ENCODE measurements at regions not wholly inside any gene's neighbourhood (a gene's known extent, or its start where the extent isn't known, plus 50 kb on each side); places are given as distances from the start of the nearest gene placed in this dataset.

DNA sequence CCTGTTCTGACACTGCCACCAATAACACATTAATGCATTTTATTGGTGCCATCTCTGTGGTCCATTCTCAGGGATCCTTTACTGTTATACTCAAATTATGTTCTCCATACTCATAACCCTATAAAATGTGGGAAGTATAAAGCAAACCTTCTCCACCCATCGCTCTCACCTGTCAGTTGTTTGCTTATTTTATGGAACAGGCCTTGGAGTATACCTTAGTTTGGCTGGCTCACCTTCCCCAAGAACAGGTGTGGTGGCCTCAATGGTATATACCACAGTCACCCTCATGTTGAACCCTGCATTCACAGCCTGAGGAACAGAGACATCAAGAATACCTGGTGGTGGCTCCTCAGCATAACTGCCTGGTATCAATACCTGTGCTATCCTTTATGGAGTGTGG lies 308.4 kb upstream of the STXBP6 start:
- Histone ChIP-seq H3K27me3 (replicated peaks) (no peaks in the 10 kb centered on the region), H3K4me3 (ENCODE audit: low read depth, low read length) (no peak overlapping the region), H3K36me3 (replicated peaks) (no peaks in the 10 kb centered on the region), H3K27ac (no peak overlapping the region)
- in situ Hi-C loops (cut with HindIII; ENCODE audit: low pct_ligation_motif_present, low sequenced_read_pairs): no loop called here
- no peak for DNase-seq
- TF ChIP-seq, protein P1, sequence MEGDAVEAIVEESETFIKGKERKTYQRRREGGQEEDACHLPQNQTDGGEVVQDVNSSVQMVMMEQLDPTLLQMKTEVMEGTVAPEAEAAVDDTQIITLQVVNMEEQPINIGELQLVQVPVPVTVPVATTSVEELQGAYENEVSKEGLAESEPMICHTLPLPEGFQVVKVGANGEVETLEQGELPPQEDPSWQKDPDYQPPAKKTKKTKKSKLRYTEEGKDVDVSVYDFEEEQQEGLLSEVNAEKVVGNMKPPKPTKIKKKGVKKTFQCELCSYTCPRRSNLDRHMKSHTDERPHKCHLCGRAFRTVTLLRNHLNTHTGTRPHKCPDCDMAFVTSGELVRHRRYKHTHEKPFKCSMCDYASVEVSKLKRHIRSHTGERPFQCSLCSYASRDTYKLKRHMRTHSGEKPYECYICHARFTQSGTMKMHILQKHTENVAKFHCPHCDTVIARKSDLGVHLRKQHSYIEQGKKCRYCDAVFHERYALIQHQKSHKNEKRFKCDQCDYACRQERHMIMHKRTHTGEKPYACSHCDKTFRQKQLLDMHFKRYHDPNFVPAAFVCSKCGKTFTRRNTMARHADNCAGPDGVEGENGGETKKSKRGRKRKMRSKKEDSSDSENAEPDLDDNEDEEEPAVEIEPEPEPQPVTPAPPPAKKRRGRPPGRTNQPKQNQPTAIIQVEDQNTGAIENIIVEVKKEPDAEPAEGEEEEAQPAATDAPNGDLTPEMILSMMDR (IDR thresholded peaks at IDR 0.05; ENCODE audit: low read depth, low read length, missing control alignments): no peak

DNA sequence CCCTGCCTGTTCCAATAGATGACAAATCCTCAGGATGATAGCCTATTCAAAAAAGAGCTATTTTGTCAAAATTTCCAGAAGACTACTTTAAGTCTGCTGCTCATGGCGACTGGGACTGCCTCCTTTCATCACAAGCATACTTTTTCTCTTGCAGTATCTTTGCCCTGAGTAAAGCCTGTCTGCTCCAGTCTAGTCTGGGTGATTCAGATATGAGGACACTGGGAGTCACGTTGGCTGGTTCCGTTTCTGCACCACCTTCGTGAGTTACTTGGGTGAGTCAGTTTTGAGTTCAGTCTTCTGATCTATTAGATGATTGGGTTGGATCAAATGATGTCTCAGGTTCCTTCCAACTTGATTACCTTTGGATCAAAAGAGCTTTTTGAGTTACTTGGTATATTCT lies 301.3 kb upstream of the STXBP6 start:
- Histone ChIP-seq H3K27me3 (replicated peaks) (no peaks in the 10 kb centered on the region), H3K4me3 (ENCODE audit: low read depth, low read length) (no peak overlapping the region), H3K36me3 (replicated peaks) (no peaks in the 10 kb centered on the region), H3K27ac (no peak overlapping the region)
- TF ChIP-seq, protein P1 (IDR thresholded peaks at IDR 0.05; ENCODE audit: low read depth, low read length, missing control alignments): no peak
- DNase-seq: no peak
- in situ Hi-C loops (cut with HindIII; ENCODE audit: low pct_ligation_motif_present, low sequenced_read_pairs): no loop called here

DNA sequence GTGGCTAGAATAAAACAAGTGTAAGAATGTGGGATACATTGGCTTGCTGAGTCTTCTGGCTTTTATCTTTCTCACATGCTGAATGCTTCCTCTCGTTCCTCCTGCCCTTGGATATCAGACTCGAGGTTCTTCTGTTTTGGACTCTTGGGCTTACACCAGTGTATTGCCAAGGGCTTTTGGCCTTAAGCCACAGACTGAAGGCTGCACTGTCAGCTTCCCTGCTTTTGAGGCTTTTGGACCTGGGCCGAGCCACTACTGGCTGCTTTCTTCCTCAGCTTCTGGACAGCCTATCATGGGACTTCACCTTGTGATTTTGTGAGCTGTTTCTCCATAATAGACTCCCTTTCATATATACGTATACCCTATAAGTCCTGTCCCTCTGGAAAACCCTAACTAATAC lies 300.9 kb upstream of the STXBP6 start:
- no peak overlapping the region for H3K27ac ChIP-seq
- in situ Hi-C loops (cut with HindIII; ENCODE audit: low pct_ligation_motif_present, low sequenced_read_pairs): no loop called here
- no peaks in the 10 kb centered on the region for H3K27me3 ChIP-seq (replicated peaks)
- no peak for DNase-seq
- H3K36me3 ChIP-seq (replicated peaks): no peaks in the 10 kb centered on the region
- TF ChIP-seq, protein P1 (IDR thresholded peaks at IDR 0.05; ENCODE audit: low read depth, low read length, missing control alignments): no peak
- H3K4me3 ChIP-seq (ENCODE audit: low read depth, low read length): no peak overlapping the region

DNA sequence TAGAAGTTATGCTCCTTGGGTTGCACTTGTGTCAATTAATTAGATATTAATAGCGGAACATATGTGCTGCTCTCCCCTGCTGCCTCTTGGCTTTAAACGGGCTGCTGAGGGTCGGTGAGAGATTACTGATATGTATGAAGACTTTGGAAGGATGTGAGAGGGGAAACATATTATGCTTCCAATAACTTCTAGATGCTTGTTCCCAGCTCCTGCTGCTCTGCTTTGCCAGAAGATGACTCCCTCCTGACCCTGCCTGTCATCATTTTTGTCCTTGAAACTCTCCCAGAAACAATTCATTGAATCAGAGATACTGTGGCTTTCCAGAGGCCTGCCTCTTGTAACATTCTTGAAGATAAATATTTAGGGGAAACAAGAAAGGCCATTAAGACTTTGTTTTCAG lies 300.1 kb upstream of the STXBP6 start:
- H3K36me3 ChIP-seq (replicated peaks): no peaks in the 10 kb centered on the region
- TF ChIP-seq, protein P1 (IDR thresholded peaks at IDR 0.05; ENCODE audit: low read depth, low read length, missing control alignments): no peak
- H3K27ac ChIP-seq: no peak overlapping the region
- DNase-seq: no peak
- no peak overlapping the region for H3K4me3 ChIP-seq (ENCODE audit: low read depth, low read length)
- in situ Hi-C loops (cut with HindIII; ENCODE audit: low pct_ligation_motif_present, low sequenced_read_pairs): no loop called here
- H3K27me3 ChIP-seq (replicated peaks): no peaks in the 10 kb centered on the region

DNA sequence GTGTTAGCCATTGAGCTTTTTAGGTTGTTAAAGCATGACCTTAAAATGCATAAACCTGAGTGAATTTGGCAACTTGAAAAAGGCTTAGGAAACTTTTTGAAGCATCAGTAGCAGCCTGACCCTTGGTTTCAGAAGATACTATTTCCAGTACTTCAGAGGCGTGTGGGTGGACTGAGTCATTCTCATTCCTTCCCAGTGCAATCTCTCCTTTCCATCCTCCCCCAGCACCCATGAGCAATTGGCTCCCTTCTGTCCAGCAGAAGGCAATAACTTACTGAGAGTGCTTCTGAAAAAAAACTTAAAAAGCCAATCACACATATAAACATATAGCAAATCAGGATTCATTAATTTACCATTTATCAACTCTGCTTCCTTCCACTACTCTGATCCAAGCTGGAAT lies 299.3 kb upstream of the STXBP6 start:
- TF ChIP-seq, protein P1 (IDR thresholded peaks at IDR 0.05; ENCODE audit: low read depth, low read length, missing control alignments): no peak
- DNase-seq: no peak
- Histone ChIP-seq H3K36me3 (replicated peaks) (no peaks in the 10 kb centered on the region), H3K4me3 (ENCODE audit: low read depth, low read length) (no peak overlapping the region), H3K27ac (no peak overlapping the region), H3K27me3 (replicated peaks) (no peaks in the 10 kb centered on the region)
- in situ Hi-C loops (cut with HindIII; ENCODE audit: low pct_ligation_motif_present, low sequenced_read_pairs): no loop called here

DNA sequence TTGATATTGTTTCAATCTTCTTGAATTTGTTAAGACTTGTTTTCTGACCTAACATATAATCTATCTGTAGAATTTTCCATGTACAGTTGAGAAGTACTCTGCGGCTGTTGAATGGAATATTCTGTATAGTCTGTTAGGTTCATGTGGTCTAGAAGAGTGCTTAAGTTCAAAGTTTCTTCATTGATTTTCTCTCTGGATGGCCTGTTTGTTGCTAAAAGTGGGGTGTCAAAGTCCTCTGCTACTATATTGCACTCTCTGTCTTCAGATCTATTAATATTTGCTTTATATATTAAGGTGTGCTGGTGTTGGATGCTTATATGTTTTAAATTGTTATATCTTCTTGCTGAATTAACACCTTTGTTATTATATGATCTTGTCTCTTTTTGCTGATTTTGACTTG lies 290.9 kb upstream of the STXBP6 start:
- no peak for DNase-seq
- Histone ChIP-seq H3K27ac (no peak overlapping the region), H3K27me3 (replicated peaks) (no peaks in the 10 kb centered on the region), H3K36me3 (replicated peaks) (no peaks in the 10 kb centered on the region), H3K4me3 (ENCODE audit: low read depth, low read length) (no peak overlapping the region)
- TF ChIP-seq, protein P1 (IDR thresholded peaks at IDR 0.05; ENCODE audit: low read depth, low read length, missing control alignments): no peak
- in situ Hi-C loops (cut with HindIII; ENCODE audit: low pct_ligation_motif_present, low sequenced_read_pairs): no loop called here

Measured in brain microvascular endothelial cell (primary cell).